GM21367 (cell line): ENCODE measurements at regions not wholly inside any gene's neighbourhood (a gene's known extent, or its start where the extent isn't known, plus 50 kb on each side); places are given as distances from the start of the nearest gene placed in this dataset.
"Not testable (repeated sequence)": the region's sequence is repeated elsewhere in the genome, so short reads cannot be mapped to it uniquely, and the experiment has no call there.

ENCODE experiments used
- ATAC-seq: cut with Tn5 transposase; IDR thresholded peaks from one replicate; pipeline ENCODE4 v1.9.1; 2021; ENCODE audit not compliant: unreplicated experiment

- no peak for ATAC-seq
These were observed 892.6 kb downstream of the KCNT2 start for GRCh38 chr1:195715652-195716051.

DNA sequence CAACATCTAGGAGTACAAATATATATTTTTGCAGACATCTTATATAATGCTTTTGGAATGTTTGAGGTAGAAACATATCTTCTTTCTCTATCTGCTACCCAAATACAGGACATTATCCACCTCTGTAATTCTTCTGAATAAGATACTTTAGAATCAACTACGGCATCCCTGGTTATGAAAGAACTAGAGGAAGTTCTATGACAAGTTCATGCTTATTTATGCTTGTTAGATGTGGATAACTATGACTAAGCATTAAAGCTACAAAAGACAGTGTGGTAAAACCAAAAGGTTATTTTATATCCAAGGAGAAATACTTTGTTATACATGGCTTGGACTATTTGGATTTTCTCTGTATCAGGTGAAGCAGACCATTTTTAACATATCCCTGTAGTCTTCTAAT, 894.0 kb downstream of the KCNT2 start:
- no peak for ATAC-seq

DNA sequence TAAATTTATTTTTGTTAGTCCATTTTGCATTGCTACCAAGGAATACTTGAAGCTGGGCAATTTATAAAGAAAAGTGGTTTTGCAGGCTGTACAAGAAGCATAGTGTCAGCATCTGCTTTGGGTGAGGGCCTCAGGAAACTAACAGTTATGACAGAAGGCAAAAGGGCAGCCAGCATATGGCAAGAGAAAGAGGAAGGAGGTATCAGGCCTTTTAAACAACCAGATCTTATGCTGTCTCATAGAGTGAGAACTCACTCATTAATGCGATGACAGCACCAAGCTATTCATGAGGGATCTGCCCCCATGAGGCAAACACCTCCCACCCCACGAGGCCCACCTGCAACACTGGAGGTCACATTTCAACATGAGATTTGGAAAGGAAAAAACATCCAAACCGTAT, 898.4 kb downstream of the KCNT2 start:
- no peak for ATAC-seq

GRCh38 chr1:195704028-195704427, 904.2 kb downstream of the KCNT2 start:
- ATAC-seq = no peak

GRCh38 chr1:195701149-195701548, 907.1 kb downstream of the KCNT2 start:
- no peak for ATAC-seq

GRCh38 chr1:195697130-195697529, 911.1 kb downstream of the KCNT2 start:
- ATAC-seq = peak; percentile 96

DNA sequence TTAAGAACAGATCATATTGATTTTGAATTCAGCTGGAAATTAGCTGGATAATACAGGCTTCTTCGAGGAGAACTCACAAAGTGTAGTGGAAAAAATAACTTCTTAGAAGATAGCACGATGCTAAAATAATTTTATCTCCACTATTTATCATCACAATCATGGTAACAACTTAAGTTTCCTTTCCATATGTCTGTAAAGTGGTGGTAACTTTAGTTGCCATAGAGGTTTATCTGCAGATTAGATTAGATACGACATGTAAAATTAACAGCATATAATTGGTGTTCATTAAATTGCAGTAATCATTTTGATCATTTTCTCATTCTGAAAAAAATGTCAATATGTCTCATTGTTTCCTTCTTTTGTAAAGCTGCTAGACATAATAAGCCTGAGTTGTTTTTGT, 921.5 kb downstream of the KCNT2 start:
- no peak for ATAC-seq

GRCh38 chr1:195664628-195665027, 943.6 kb downstream of the KCNT2 start:
- ATAC-seq = no peak

DNA sequence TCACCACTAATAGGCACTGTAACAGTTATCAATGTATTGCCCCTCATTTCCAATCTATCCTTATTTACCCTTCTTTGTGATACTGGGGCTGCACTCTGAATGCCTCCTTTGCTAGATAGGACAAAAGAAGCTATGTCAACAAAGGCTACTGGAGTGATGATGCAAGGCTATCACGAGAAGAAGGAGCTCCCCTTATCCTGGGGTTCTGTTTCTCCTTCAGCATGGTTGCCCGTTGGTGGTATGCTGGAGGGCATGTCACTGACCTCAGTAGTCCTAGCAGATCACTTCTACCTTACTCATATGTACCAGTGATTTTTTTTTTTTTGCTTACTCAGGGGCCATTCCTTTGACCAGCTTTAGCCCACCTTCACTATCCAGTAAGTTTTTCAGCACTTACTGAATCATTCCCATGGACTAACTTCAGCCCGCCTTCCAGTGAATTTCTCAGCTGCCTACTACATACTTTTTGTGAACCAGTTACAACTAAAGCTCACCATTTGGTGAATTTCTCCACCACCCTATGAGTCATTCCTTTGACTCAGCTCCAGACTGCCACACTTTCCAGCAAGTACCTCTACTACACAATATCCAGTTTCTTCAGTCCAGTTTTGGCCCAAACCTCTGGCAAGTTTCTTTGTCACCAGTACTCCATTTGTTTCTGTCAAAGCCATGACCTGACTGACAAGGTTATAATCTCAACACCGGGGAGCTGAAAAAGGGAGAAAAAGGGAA, 944.5 kb downstream of the KCNT2 start:
- no peak for ATAC-seq

- no peak for ATAC-seq
These were observed 951.5 kb downstream of the KCNT2 start for GRCh38 chr1:195656780-195657179.

DNA sequence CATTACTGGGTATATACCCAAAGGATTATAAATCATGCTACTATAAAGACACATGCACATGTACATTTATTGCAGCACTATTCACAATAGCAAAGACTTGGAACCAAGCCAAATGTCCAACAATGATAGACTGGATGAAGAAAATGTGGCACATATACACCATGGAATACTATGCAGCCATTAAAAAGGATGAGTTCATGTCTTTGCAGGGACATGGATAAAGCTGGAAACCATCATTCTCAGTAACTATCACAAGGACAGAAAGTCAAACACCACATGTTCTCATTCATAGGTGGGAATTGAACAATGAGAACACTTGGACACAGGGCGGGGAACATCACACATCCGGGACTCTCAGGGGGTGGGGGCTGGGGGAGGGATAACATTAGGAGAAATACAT, 959.4 kb downstream of the KCNT2 start:
- ATAC-seq = not testable (repeated sequence)

- no peak for ATAC-seq
These were observed 970.7 kb downstream of the KCNT2 start for GRCh38 chr1:195637539-195637938.

DNA sequence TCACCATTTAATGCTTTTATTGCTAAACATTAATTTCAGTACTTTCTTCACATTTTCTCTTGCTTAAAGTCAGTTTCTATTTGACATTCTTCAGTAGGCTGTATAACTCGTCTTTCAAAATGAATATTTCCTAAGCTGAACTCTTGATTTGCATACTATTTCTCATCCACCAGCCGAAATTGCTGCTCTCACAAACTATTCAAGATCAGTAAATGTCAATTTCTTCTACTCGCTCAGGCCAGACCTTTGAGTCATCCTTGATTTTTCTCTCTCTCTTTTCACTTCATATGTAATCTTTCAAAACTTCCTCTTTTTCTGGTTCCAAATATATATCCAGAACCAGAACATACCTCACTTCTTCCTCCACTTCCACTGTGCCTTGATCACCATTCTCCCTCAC, 990.0 kb downstream of the KCNT2 start:
- ATAC-seq = no peak

DNA sequence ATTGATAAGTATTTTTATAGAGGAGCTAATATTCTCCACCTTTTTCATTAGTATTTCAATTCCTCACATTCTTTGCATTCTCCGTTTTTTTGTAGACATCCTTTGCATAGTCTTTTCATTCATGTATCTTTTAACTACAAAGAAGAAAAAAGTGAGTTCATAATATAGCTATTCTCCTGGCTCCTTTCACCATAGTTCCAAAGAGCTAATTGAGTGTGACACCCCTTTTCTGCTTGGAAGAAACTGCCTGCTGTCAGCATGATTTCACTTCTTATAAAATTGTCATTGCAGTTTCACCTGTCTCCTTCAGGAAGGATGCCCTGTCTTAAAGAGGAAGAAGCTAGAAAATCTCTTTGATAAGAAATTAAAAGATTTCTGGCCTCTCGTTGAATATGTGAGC, 991.1 kb downstream of the KCNT2 start:
- no peak for ATAC-seq

DNA sequence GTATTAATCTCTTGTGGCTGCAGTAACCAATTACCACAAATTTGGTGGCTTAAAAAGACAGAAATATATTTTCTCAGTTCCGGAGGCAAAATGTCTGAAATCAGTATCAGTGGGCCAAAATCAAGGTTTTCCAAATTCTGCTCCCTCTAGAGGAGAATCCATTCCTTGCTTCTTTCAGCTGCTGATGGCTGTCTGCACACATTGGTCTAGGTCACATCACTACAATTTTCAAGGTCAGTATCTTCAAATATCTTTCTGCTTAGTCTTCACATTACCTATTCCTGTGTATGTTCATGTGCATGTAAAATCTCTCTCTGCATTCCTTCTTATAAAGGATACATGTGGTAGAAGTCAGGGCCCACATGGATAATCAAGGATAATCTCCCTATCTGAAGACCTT, 999.4 kb downstream of the KCNT2 start:
- no peak for ATAC-seq

DNA sequence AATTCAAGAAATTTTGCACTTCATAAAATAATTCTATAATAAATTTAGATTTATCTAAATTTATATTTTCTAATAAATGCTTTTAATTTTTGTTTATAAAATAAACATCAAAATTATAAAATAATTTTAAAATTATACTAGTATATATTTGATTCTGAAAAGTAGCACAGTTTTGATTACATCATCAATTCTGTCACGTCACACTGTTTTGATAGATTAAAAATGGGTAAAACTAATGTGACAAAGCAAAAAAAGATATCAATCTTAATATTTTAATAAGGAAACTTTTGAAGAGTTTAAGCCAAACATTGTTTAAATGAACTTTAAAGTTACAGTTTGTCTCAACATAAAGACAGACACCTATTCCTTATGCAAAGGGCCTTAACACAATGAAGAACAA, 1001.8 kb downstream of the KCNT2 start:
- no peak for ATAC-seq

GRCh38 chr1:195604287-195604686, 1004.0 kb downstream of the KCNT2 start:
- no peak for ATAC-seq

DNA sequence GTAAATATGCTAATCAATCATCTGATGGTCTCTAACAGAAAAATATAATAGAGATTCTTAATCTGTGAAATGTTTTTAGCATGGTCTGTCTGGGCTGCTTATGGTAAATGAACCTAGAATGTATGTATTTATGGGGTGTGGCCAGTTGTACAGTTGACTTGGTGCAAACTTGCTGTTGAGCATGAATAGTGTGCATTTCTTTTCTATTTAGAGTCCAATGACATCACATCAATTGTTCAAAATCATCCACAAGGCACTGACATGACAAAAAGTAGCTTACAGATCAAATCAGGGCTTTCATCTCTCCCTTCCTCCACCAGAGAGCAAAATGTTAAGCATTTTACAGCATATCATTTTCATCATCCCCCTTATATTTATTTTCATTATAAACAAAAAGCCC, 1010.3 kb downstream of the KCNT2 start:
- no peak for ATAC-seq

DNA sequence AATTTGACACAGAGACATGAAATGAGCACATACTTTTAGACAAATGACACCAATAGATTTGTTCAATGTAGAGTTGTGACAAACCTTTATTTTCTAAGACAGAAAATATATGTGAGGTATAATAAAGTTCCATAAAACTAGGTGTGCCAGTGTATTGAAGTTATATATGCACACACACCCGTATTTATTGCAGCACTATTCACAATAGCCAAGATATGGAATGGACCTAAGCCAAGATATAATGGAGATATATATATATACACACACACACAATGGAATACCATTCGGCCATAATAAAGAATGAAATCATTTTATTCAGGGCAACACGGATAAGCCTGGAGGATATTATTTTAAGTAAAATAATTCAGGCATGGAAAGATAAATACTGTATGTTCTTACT, 1013.5 kb downstream of the KCNT2 start:
- no peak for ATAC-seq

DNA sequence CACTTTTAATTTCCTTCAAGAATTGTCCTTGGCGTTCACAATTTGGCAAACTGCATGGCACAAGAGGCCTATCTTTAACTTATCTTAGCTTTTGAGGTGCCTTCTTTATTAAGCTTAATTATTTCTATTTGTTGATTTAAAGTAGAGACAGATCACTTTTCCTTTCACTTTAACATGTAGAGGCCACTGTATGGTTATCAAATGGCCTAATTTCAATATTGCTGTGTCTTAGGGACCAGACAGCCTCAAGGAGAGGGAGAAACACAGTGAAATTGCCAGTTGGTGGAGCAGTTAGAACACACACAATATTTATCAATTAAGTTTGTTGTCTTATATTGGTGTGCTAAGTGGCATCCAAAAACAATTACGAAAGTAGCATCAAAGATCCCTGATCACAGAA, 1013.9 kb downstream of the KCNT2 start:
- ATAC-seq = no peak

GRCh38 chr1:195591917-195592672, 1016.1 kb downstream of the KCNT2 start:
- no peak for ATAC-seq

GRCh38 chr1:195590649-195591048, 1017.6 kb downstream of the KCNT2 start:
- no peak for ATAC-seq
